HG02571 (cell line): ENCODE measurements at regions not wholly inside any gene's neighbourhood (a gene's known extent, or its start where the extent isn't known, plus 50 kb on each side); places are given as distances from the start of the nearest gene placed in this dataset.

Source experiments
- ATAC-seq: cut with Tn5 transposase; IDR thresholded peaks from one replicate; pipeline ENCODE4 v1.9.1; 2021; ENCODE audit warnings: mild to moderate bottlenecking, moderate library complexity; ENCODE audit not compliant: unreplicated experiment

DNA sequence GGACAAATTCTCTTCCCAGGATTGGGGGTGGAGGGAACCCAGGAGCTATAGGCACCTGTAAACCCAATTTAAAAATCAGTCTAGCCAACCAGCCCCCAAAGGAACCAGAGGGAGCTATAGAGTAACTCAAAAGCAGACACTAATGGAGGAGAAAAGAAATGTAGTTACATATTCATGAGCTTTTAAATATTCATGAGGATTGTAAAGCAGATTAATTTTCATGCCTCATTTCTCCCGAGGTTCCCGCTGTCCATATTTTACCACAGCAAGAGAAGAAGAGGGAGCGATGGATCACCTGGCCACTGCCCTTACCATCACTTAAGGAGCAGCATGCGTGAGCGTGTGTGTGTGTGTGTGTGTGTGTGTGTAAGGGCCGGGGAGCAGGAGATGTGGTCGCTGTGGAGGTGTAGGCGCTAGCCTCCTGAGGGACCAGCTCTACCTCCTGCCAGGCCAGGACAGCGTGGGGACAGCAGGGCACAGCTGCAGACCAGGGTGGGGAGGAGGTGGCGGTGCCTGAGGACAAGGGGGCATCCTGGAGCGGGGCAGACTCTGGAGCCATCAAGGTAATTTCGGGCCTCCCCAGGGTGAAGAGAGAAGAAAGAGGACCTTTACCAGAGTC is 100.7 kb upstream of the THY1 start:
- no peak for ATAC-seq

DNA sequence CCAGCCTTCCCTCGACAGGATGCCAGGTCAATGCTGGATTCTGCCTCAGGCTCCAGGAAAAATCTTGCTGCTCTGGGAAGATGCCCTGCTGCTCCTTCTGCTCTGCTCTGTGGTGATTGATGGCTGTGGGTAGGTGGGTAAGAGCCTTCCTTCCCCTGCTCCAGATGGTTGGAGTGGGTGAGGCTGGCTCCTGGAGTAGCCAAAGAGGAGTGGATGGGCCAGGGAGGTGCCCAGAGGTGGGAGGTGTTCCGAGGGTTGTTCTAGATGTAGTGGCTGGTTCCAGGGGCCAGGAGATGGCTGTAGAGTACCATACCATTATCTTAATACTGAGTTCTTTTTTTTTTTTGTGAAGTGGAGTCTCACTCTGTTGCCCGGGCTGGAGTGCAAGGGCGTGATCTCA is 99.6 kb upstream of the THY1 start:
- no peak for ATAC-seq

DNA sequence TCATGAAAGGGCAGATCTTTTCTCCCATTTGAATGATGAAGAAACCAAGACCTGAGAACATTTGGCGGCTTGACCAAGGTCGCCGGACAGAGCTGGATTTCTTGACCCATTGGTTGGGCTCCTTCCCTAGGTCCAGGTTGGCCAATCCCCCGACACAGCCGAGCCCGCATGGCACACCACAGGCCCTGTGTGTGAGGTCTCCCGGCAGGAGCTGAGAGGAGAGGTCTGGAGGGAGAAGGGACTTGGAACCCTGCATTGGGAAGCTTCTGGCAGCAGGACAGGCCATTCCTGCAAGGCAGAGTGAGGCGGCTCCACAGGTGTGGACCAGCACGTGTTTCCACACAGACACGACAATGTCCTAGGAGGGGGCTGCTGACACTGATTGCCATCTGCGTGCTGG is 98.6 kb upstream of the THY1 start:
- no peak for ATAC-seq

DNA sequence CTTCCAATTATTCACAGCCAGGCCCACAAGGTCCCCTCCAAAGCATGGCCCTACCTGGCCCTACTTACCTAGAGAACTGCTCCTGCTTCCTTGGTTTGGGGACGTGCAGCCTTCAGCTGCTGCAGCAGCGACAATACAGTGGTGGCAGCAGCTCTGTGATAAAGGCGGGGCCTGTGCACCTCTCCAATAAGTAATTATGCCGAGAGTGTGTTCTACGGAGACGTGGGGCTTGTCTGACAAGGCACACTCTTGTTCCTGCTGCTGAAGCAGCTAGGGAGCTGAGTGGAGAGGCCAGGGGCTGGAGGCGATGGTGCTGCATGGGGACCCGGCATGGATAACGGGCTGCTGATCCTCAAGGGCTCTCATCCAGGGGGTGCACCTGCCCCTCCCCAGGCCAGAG is 98.0 kb upstream of the THY1 start:
- ATAC-seq: no peak

DNA sequence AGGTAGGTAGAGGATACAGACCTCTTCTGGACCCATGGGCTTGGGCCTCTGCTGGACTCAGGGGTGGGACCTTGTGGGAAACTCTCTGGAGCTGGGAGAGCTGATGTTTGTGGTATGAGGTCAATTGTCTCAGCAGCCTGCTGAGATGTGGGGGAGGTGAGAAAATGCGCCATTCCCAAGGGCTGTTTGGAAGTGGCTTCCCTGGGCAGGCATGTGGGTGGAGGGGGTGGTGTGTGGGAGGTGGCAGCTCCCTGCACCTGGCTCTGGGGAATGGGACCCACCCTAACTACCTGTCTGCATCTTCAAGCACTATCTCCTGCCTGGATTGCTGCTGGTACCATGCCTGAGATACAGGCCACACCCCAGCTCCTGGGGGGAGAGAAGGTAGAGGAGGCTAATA is 97.4 kb upstream of the THY1 start:
- no peak for ATAC-seq

DNA sequence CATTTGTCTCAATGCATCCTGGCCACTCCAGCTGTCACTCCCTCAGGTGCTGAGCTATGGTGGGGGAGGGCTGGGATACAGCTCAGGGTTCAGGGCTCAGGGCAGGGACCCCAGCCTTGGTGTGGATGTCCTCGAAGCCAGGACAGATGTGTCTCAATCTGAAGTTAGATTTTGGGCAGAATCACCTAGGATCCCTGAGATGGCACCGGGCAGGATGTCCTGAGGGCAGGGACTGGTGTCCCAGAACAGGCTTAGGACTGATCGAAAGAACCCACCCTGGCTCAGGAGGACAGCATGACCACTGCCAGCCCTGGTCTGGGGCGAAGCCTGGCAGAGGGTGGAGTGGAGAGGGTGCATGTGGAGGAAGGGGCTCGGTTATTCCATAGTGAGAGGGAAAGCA is 96.8 kb upstream of the THY1 start:
- no peak for ATAC-seq

DNA sequence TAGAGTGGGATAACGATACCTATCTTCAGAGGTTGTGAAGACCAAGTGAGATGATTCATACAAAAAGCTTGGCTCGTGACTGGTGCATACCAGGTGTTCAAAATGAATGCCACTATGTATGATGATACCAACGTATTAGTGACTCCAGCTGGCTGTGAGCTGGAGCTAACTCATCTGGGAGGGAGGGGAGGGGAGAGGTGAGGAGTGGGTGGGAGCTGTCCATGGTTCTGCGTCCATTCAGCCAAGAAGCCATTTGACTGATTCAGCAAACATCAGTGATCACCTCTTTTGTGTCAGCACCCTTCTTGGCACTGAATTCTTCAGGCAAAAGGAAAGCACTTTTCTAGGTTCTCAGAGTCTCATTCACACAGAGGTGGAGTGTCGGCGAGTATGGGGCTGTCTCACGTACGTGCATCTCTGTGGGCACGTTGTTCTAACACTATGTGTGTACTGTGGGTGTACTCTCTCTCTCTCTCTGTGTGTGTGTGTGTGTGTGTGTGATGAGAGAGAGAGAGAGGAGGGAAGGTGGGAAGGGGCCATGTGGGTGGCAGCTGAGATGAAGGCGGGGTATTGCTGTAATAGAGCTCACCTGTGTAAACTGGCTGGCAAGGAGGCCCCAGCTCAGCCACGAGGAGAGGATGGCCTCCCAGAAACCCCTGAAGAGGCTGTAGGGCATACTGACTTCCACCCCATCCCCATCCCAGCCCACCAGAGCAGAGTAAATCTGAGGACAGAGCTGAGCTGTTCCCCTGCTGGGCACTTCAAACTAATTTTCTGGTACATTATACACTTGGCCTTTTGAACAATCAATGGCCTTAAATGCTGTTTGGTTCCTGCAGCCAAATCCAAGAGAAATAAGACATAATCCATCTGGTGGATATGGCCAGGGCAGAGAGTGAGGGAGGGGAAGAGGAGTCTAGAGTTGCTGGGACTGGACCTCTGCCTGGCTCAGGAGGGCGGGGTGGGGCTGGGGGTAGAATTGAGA is 96.1 kb upstream of the THY1 start:
- no peak for ATAC-seq

DNA sequence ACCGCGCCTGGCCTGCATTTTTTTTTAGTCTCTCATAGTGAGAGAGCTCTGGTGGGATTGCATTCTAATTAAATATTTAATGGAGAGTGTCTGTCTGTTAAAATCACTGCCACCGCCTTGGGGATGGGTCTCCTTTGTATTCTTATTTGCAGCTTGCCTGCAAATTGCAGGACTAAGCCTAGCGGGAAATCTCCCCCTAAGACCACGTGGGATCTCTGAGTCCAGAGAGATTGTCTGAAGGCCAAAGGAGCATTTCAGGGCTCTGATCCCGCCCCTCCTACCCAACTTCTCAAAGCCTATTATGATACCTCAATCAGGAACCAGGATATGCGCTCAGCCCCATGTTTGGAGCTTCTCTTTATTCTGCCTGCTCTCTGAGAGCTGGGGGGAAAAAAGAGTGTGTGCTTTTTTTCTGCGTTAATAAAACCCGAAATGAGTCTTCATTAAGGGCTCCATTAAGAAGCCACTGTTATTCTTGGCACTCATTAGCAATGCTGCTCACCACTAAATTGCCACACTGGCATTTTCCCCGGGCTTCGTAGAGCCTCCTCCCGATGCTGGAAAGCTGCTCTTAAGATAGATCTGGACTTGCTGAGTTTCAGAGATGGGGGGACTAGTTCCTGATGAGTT is 92.9 kb upstream of the THY1 start:
- no peak for ATAC-seq

DNA sequence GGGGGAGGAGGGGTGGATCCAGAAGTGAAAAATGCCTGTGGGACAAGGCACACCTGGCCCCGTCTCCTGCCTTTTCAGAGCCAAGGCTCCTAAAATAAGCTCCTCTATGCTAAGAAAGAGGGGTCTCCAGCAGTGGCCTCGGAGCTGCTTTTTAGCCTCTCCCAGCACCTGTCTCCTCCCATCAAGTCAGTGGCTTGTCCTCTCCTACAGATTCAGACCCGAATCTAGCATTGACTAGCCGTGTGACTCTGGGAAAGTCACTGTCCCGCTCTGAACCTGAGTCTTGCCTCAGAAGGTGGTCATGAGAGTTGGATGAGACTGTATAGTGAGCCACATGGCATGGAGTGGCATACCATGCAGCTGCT is 90.8 kb upstream of the THY1 start:
- ATAC-seq: no peak

DNA sequence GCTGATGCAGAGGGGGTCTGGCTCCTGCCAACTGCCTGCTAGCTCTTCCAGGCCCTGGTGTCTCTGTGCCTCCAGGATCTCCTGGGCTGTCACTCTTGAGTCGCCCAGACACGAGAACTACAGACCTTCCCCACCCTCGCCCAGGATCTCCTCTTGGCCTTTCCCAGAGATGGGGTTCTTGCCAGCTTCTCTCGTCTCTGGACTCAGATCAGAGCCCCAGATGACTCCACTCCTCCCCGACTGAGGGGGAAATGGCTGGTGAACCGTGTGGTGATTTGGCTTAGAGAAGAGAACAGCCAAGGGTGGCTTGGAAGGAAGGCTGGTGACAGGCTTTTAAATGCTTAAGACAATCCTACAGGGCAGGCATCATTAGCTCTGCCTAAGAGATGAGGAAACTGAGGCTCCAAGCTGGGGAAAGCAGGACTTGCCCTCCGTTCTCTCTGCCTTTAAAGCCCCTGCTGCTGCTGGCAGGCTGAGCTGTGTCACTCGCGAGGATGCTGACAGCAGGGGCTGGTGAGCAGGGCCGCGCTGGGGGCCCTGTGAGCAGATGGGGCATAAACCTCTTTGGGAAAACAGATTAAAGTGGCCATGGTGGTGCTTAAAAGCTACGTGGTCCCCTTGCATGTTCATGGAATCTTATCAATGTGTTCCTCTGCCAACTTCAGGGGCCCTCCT is 90.3 kb upstream of the THY1 start:
- no peak for ATAC-seq

DNA sequence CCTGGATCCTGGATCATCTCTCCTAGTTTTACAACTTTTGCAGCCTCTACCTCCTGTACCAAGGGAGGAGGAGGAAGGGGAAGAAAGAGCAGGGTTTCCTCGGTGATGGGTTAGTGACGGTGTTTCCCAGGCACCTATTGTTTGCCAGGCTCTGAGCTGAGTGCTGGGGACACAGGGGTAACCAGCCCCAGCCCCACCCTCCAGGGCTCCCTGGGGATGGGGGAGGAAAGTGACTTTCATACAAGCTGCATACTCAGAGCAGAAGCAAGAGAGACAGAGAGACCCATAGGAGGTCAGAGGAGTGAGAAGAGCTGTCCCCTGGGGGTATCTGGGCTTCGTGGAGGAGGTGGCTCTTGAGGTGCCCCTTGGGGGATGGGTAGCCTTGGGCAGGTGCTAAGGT is 89.4 kb upstream of the THY1 start:
- no peak for ATAC-seq

DNA sequence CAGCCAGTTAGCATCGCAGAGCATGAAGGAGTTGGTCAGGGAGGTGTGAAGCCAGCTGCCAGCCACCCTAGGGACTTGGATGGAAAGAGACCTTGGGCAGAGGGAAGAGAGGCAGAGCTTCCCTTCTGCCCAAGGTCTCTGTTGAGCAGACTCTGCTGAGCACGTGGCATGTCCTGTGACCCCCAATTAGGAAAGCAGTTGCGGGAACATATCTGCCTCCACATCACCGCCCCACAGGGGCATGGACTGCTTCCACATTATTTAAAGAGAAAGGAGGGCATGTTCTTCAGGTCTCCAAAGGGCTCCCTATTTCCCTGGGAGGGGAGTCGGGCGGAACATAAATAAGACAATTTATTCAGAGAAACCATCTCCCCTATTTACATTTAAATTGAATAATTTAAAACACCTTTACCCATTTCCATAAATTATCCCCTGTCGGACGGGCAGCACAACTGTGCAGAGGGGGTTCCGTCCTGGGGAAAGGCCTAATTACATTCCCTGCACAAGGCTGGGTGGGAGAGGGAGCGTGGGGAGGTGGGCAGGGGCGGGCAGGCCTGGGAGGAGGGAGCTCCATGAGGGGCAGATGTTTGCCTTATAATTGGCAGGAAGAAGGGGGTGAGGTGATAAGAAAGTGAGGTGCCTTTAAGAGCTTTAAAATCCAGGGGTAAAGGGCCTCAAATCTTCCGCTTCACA is 88.8 kb upstream of the THY1 start:
- ATAC-seq: no peak

DNA sequence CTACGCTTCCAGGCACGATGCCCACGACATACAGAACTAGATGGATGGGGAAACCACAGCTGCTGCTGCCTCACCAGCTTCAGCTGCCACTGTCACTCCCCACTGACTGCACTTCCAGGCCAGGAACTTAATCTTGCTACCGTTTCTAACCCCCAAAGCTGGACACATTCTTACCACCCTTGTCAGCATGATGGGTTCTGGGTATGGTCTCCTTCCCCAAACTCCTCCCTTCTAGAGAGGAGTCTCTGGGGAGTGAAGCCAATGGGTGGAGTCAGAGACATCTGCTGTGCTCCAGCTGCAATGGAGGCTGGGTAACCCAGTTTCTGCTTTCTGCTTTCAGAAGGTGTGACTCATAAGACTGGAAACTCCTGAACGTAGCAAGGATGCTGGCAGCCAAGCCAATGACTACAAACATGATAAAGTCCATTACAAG is 87.0 kb upstream of the THY1 start:
- peak; percentile 78 for ATAC-seq

DNA sequence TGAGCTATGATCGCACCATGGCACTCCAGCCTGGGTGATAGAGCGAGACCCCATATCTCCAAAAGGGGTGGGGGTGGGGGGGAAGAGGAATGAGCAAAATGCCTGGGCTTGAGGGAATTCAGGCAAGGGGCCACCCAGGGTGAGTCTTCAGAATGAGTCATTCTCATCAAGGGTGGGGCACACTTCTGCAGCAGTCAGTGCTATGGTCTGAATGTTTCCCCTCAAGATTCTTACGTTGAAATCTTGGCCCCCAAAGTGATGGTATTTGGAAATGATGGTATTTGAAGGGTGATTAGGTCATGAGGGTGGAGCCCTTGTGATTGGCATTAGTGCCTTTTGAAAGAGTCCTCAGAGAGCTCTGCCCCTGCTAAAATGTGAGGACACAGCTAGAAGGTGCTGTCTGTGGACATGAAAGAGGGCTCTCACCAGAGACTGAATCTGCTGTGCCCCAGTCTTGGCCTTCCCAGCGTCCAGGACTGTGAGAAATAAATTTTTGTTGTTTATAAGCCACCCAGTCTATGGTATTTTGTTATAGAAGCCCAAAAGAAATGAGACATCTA is 86.4 kb upstream of the THY1 start:
- no peak for ATAC-seq

DNA sequence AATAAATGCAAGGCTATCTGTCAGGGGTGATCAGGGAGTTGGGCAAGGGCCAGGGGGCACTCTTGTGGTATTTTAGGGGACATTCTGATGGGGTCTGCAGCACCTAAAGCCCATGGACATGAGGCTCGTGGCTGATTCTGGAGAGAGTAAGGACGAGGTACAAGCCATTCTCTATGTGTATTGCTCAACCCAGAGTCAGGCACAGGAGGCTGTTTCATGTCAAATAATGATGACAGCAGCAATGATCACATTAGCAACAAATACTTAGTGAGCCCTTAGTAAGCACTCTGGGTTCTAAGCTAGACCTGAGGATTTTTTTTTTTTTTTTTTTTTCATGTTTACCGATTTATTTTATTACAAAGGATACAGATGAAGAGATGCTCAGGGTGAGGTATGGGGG is 83.5 kb upstream of the THY1 start:
- ATAC-seq: no peak

DNA sequence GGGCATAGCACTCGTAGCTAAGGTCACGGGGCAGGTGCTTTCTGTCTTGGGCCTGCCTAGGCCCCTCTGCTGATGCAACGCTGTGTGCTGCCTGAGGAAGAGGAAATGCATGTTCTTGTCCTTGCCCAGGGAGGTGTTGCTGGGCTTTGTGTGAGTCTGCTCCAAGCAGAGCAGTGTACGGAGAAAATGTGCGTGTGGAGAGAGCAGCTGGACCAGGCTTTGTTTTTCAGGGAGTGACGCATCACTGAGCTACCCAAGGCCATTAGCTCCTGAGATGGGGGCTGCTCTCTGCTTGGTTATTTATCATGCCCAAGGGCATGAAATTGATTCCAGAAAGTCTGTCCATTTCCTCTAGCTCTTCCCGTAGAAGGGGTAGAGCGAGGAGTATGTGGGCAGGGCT is 82.9 kb upstream of the THY1 start:
- ATAC-seq: no peak

DNA sequence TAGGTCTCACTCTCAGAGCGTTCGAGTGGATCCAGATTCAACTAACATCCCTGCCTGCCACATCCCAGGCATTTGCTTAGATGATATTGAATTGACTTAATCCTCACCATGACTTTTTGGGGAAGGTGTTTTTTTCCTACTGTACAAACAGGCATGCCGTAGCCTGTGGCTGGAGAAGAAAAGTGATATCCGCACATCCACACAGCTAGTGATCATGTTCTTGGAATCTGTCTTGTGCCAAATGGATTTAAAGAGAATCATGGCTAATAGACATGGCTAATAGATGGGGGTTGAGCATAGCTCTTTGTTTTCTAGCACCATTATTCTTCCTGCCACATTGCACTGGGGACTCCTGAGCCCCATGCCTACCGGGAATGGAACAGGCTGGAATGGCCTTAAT is 82.1 kb upstream of the THY1 start:
- no peak for ATAC-seq

DNA sequence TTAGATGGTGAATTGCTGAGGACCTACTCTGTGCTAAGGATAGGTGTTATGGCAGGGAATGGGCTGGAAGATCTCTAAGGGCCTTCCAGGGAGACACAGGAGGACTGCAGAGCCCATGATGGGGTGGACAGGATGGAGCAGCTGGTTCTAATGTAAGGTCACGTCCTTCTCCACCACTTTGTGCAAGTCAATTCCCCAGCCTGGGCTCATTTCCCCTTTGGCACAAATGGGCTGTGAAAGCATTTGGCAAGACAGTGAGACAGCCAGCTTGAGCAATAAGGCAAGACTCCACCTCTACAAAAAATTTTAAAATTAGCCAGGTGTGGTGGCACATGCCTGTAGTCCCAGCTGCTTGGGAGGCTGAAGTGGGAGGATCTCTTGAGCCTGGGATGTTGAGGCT is 81.4 kb upstream of the THY1 start:
- no peak for ATAC-seq

DNA sequence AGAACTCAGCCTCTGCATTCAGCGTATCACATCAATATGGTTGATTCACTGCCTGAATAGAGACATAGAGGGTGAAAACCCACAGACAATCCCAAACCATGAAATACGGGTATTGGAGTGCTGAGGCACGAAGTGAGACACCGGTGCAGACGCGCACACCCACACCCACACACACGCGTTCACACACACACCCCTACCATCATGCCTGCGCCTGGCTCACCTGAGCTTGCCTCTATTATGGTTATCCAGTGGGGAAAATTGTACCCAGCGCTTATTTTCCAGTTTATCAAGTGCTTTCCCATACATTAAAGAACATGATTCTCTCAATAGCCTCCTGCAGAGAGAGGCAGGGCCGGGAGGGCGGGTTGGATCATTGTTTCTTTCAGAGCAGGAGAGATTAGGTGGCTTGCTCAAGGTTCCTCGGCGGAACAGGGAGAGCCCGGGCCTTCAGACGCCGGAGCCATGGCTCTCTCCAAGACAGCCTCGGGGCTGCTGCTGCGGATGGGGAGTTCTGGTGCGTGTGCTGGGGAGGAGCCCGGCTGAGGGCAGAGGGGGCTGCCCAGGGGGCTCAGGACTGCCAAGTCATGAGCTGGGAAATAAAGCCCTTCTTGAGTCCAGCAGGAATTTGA is 78.9 kb upstream of the THY1 start:
- ATAC-seq: no peak

DNA sequence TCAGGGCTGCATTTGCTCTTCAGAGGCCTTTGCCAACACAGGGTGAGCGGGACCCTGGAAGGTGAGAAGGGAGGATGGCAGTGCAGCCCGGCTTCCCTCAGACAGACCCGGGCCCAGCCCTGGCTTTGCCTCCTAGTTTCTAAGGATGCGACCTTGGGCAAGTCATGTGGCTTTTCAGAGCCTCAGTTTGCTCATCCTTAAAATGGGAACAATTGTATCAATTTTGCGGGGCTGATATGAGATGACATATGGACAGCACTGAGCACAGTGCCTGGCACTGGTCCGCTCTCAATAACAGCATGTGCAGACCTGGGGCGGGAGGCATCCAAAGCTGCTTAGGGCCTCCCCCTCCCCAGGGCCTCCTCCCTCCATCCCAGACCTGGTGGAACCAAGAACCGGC is 74.7 kb upstream of the THY1 start:
- ATAC-seq: no peak
